SK-N-SH treated with all-trans-retinoic acid at 6 μM for 48 hours (cell line): ENCODE measurements at regions not wholly inside any gene's neighbourhood (a gene's known extent, or its start where the extent isn't known, plus 50 kb on each side); places are given as distances from the start of the nearest gene placed in this dataset.

Experiments
- BACH2 ChIP-seq: fragments of 250-450 bp; sonication (Bioruptor Pico); IDR thresholded peaks from 2 replicates; pipeline ENCODE4 v1.9.0; 2021; ENCODE audit warnings: mild to moderate bottlenecking, borderline replicate concordance
- CSDC2 ChIP-seq: fragments of 250-450 bp; sonication (Bioruptor Pico); IDR thresholded peaks from 2 replicates; pipeline ENCODE4 v1.5.0; 2020; ENCODE audit warnings: mild to moderate bottlenecking, moderate library complexity
- CSRNP3 ChIP-seq: fragments of 250-450 bp; sonication (Bioruptor Pico); IDR thresholded peaks from 2 replicates; pipeline ENCODE4 v1.5.1; 2021; ENCODE audit warnings: mild to moderate bottlenecking, moderate library complexity
- OSR1 ChIP-seq: fragments of 250-450 bp; sonication (Bioruptor Pico); IDR thresholded peaks from 2 replicates; pipeline ENCODE4 v1.8.0; 2022; ENCODE audit warnings: moderate library complexity, mild to moderate bottlenecking, inconsistent platforms
- PATZ1 ChIP-seq: fragments of 250-450 bp; sonication (Bioruptor Pico); IDR thresholded peaks from 2 replicates; pipeline ENCODE4 v1.8.0; 2020; ENCODE audit warnings: mild to moderate bottlenecking, moderate library complexity, borderline replicate concordance
- POU6F1 ChIP-seq: fragments of 250-450 bp; sonication (Bioruptor Pico); IDR thresholded peaks from 2 replicates; pipeline ENCODE4 v1.8.0; 2021; ENCODE audit warnings: low read depth, mild to moderate bottlenecking, moderate library complexity, borderline replicate concordance
- SNAI2 ChIP-seq: fragments of 250-450 bp; sonication (Bioruptor Pico); IDR thresholded peaks from 2 replicates; pipeline ENCODE4 v1.5.0; 2020; ENCODE audit warnings: mild to moderate bottlenecking, moderate library complexity
- TOX ChIP-seq: fragments of 250-450 bp; sonication (Bioruptor Pico); IDR thresholded peaks from 2 replicates; pipeline ENCODE4 v1.8.0; 2021; ENCODE audit warnings: mild to moderate bottlenecking, moderate library complexity, borderline replicate concordance
- ZC3H10 ChIP-seq: fragments of 250-450 bp; sonication (Bioruptor Pico); IDR thresholded peaks from 2 replicates; pipeline ENCODE4 v1.5.1; 2021; ENCODE audit warnings: mild to moderate bottlenecking, moderate library complexity
- ZFP3 ChIP-seq: fragments of 250-450 bp; sonication (Bioruptor Pico); IDR thresholded peaks from 2 replicates; pipeline ENCODE4 v1.5.0; 2020; ENCODE audit warnings: mild to moderate bottlenecking, moderate library complexity
- ZFP30 ChIP-seq: fragments of 450-650 bp; formaldehyde crosslinking; IDR thresholded peaks from 2 replicates; pipeline ENCODE4 v1.5.0; 2022; ENCODE audit warnings: mild to moderate bottlenecking, moderate library complexity
- ZNF8 ChIP-seq: fragments of 450-650 bp; formaldehyde crosslinking; IDR thresholded peaks from 2 replicates; pipeline ENCODE4 v1.5.0; 2020; ENCODE audit warnings: mild to moderate bottlenecking, moderate library complexity

- TF ChIP-seq ZC3H10 (CRISPR knock-in tag): no peak
- no peak for TF ChIP-seq SNAI2 (CRISPR knock-in tag)
- no peak for TF ChIP-seq PATZ1 (CRISPR knock-in tag)
- TF ChIP-seq CSRNP3 (CRISPR knock-in tag): no peak
- no peak for TF ChIP-seq TOX (CRISPR knock-in tag)
- TF ChIP-seq ZFP30 (CRISPR knock-in tag): no peak
- no peak for TF ChIP-seq ZNF8 (CRISPR knock-in tag)
- no peak for TF ChIP-seq POU6F1 (CRISPR knock-in tag)
- TF ChIP-seq CSDC2 (CRISPR knock-in tag): no peak
- TF ChIP-seq BACH2 (CRISPR knock-in tag): no peak
- TF ChIP-seq OSR1: no peak
- TF ChIP-seq ZFP3 (CRISPR knock-in tag): no peak
Observed at GRCh38 chr10:113348694-113349093, 204.2 kb upstream of the HABP2 start.
